Small intestine (tissue), 7 donors: ENCODE measurements at regions not wholly inside any gene's neighbourhood (a gene's known extent, or its start where the extent isn't known, plus 50 kb on each side); places are given as distances from the start of the nearest gene placed in this dataset.
"Not testable (repeated sequence)": the region's sequence is repeated elsewhere in the genome, so short reads cannot be mapped to it uniquely, and the experiment has no call there.

Experiments used
- DNase-seq, 2 donors: peaks; one replicate each; pipeline versions ENCODE4 v3.0.0 to v3.0.0-alpha.2; 2013
- FAIRE-seq: peaks from 2 replicates; lab custom pipeline; 2012; peaks lifted over from hg19 to GRCh38; lab: Jason Lieb, UNC
- H3K27ac ChIP-seq, 3 donors: one replicate each; pipeline ENCODE4 v1.5.1; 2013; ENCODE audit warnings: low read length in 2 of 3, mild to moderate bottlenecking in 2 of 3, control low read depth in 1 of 3, inconsistent platforms in 1 of 3, low read depth in 1 of 3, moderate library complexity in 1 of 3
- H3K27me3 ChIP-seq, 3 donors: one replicate each; pipeline ENCODE4 v1.6.1; 2013; ENCODE audit warnings: low read length in 3 of 3, inconsistent platforms in 1 of 3; ENCODE audit not compliant: control insufficient read depth in 3 of 3, insufficient read depth in 3 of 3
- H3K36me3 ChIP-seq, 3 donors: one replicate each; pipeline ENCODE4 v1.6.1; 2013; ENCODE audit warnings: low read length in 3 of 3, inconsistent platforms in 1 of 3, low read depth in 1 of 3, mild to moderate bottlenecking in 1 of 3, moderate library complexity in 1 of 3; ENCODE audit not compliant: control insufficient read depth in 3 of 3, insufficient read depth in 2 of 3
- H3K4me1 ChIP-seq, 3 donors: one replicate each; pipeline ENCODE4 v1.6.1; 2013; ENCODE audit warnings: low read length in 2 of 3, inconsistent platforms in 1 of 3, low read depth in 1 of 3, mild to moderate bottlenecking in 1 of 3, moderate library complexity in 1 of 3; ENCODE audit not compliant: control insufficient read depth in 3 of 3, insufficient read depth in 2 of 3
- H3K4me3 ChIP-seq, 3 donors: one replicate each; pipeline ENCODE4 v1.5.1; 2013; ENCODE audit warnings: low read length in 3 of 3, control low read depth in 1 of 3, inconsistent platforms in 1 of 3, low read depth in 1 of 3, mild to moderate bottlenecking in 1 of 3, moderate library complexity in 1 of 3
- H3K9me3 ChIP-seq, 2 donors: one replicate each; pipeline ENCODE4 v1.6.1; 2013; ENCODE audit warnings: low read depth in 1 of 2, low read length in 1 of 2; ENCODE audit not compliant: control insufficient read depth in 2 of 2, insufficient read depth in 1 of 2
- WGBS, 3 donors: extraction: QIAGEN DNeasy Blood & Tissue Kit; methylation state at CpG; one replicate each; pipeline ENCODE4 v1.1.7; 2013; 5-methylcytosine and 5-hydroxymethylcytosine counted together
- donor health status: healthy with polysubstance abuse.
- donor health status: control.
- donor health status: control.
- donor health status: Bipolar disorder and iron deficiency.
- donor health status: healthy.

DNA sequence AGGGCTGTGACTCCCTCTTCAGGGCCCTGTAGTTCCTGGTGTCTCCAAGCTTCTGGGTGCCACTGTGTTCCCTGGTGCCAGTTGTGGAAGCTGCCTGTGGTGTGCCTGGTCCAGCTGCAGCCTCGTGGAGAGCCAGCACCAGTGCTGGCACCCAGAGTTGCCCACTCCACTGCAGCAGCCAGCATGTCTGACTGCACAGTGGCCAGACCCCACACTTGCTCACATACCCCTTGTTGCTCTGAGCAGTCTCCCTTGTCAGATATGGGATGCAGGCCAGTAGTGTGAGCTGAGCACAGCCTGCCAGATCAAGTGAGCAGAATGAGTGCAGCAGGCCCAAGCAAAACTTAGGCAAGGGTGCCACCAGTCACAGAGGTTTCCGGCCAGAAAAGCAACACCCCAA lies 108.6 kb downstream of the ZMAT1 start:
- Histone ChIP-seq H3K27me3 (no peaks in the 10 kb centered on the region), H3K4me1 (no peaks in the 10 kb centered on the region), H3K36me3 (no peaks in the 10 kb centered on the region), H3K27ac (no peak overlapping the region), H3K4me3 (no peak overlapping the region), H3K9me3 (no peaks in the 10 kb centered on the region)
- no peak for FAIRE-seq
- no peak for DNase-seq
- WGBS, 3 donors, result 43 to 82% (median 66%) methylated on average over 1 to 2 of the region's 2 CpGs

- 96 to 100% (median 96%) methylated on average over 1 of the region's 1 CpG for WGBS, 3 donors
- H3K4me1 ChIP-seq, H3K27ac ChIP-seq, H3K27me3 ChIP-seq, FAIRE-seq, H3K9me3 ChIP-seq, H3K4me3 ChIP-seq, DNase-seq, H3K36me3 ChIP-seq: not testable (repeated sequence)
Observed at GRCh38 chrX:101817739-101818138, 114.1 kb downstream of the ZMAT1 start.

DNA sequence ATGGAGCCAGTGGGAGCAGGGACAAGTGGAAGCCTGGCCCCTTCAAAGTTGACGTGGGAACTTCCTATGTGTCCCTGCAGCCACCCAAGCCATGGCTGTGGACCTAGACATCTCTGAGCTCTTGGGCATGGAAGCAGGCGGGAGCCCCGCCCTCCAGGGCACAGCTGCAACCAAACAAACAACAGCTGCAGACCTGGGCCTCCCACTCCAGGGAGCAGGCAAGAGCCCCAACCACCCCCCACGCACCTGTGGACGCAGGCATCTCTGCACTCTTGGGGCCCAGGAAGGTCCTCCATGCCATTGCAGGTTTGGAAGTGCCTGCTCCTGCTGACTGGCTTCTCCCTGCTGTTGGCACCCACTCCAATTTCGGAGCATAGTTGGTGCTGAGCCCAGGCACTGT lies 118.6 kb downstream of the ZMAT1 start:
- Histone ChIP-seq H3K4me1 (no peaks in the 10 kb centered on the region), H3K36me3 (no peaks in the 10 kb centered on the region), H3K27me3 (no peaks in the 10 kb centered on the region), H3K9me3 (peaks cover 0 to 4% of the 10 kb centered on the region in 2 donors), H3K27ac (no peak overlapping the region), H3K4me3 (no peak overlapping the region)
- DNase-seq (no peak), FAIRE-seq (no peak)
- WGBS, 3 donors, result 57 to 90% (median 80%) methylated on average over 2 to 6 of the region's 6 CpGs

GRCh38 chrX:101803451-101803850 lies 128.4 kb downstream of the ZMAT1 start:
- H3K4me3 ChIP-seq, result no peak overlapping the region
- peak in 1 of 2 donors; percentile 0 for DNase-seq
- H3K27me3 ChIP-seq, result no peaks in the 10 kb centered on the region
- H3K36me3 ChIP-seq, result no peaks in the 10 kb centered on the region
- 20 to 30% (median 29%) methylated on average over 2 of the region's 2 CpGs for WGBS, 3 donors
- FAIRE-seq, result no peak
- H3K9me3 ChIP-seq, result no peaks in the 10 kb centered on the region
- no peaks in the 10 kb centered on the region for H3K4me1 ChIP-seq
- H3K27ac ChIP-seq, result no peak overlapping the region

GRCh38 chrX:101799387-101799786 lies 132.4 kb downstream of the ZMAT1 start:
- Histone ChIP-seq H3K36me3 (no peaks in the 10 kb centered on the region), H3K27ac (no peak overlapping the region), H3K4me1 (no peaks in the 10 kb centered on the region), H3K27me3 (no peaks in the 10 kb centered on the region), H3K9me3 (no peaks in the 10 kb centered on the region), H3K4me3 (no peak overlapping the region)
- FAIRE-seq (peak; percentile 95), DNase-seq (peak; percentile 83 to 85)
- 3 to 20% (median 5%) methylated on average over 3 of the region's 3 CpGs for WGBS, 3 donors

DNA sequence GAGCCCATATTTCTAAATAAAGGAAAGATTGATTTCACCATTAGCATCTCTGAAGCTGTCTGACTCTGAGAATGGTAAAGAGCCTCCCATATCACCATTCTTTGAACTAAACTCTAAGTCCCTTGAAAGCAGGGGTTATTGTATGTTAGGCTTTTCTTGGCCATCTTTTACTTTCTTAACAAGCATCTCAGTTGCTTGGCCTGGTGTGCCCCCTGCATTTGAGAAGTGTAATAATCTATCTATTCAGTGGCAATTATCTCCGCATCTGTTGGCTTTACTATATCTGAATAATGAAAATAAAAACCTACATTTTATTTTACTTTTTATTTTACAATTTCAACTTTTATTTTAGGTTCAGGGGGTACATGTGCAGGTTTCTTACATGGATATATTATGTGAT lies 128.3 kb upstream of the ARMCX2 start:
- DNase-seq (no peak), FAIRE-seq (no peak)
- Histone ChIP-seq H3K4me3 (no peak overlapping the region), H3K36me3 (no peaks in the 10 kb centered on the region), H3K27me3 (no peaks in the 10 kb centered on the region), H3K4me1 (no peaks in the 10 kb centered on the region), H3K9me3 (no peaks in the 10 kb centered on the region), H3K27ac (no peak overlapping the region)
- WGBS, 3 donors, result 92 to 96% (median 96%) methylated on average over 1 of the region's 1 CpG

GRCh38 chrX:101785142-101785541 lies 125.5 kb upstream of the ARMCX2 start:
- no peak for FAIRE-seq
- H3K27me3 ChIP-seq, result no peaks in the 10 kb centered on the region
- H3K4me1 ChIP-seq, result no peaks in the 10 kb centered on the region
- no peaks in the 10 kb centered on the region for H3K36me3 ChIP-seq
- WGBS, 3 donors, result 20 to 48% (median 21%) methylated on average over 1 of the region's 1 CpG
- no peak for DNase-seq
- H3K9me3 ChIP-seq, result no peaks in the 10 kb centered on the region
- no peak overlapping the region for H3K4me3 ChIP-seq
- no peak overlapping the region for H3K27ac ChIP-seq

DNA sequence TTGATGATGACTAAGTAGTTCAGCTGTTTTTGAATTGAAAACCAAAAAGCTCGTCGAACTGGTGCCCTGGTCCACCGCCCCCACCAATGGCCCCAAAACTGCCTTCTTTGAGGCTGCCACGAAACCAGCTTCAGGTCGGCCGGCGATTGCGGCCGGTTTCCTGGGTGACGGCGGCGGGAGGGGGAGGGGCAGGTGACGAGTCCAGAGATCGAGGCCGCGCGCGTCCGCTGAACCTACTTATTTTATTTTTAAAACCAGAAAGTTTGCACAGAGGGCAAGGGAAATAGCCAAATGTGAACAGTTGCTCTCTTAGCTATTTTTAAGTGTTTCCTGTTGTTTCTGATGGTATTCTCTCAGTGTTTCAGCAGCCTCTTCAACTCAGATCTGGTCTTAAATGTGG lies 120.8 kb upstream of the ARMCX2 start:
- not testable (repeated sequence) for FAIRE-seq, H3K4me1 ChIP-seq, H3K9me3 ChIP-seq, H3K27ac ChIP-seq, H3K36me3 ChIP-seq, H3K27me3 ChIP-seq, H3K4me3 ChIP-seq, DNase-seq
- 87 to 90% (median 88%) methylated on average over 12 to 19 of the region's 19 CpGs for WGBS, 3 donors

GRCh38 chrX:101774340-101774739 lies 114.7 kb upstream of the ARMCX2 start:
- WGBS, 3 donors, result 86 to 100% (median 90%) methylated on average over 1 of the region's 1 CpG
- H3K4me1 ChIP-seq, result no peaks in the 10 kb centered on the region
- H3K36me3 ChIP-seq, result no peaks in the 10 kb centered on the region
- no peaks in the 10 kb centered on the region for H3K27me3 ChIP-seq
- no peaks in the 10 kb centered on the region for H3K9me3 ChIP-seq
- H3K4me3 ChIP-seq, result no peak overlapping the region
- no peak for FAIRE-seq
- no peak overlapping the region for H3K27ac ChIP-seq
- DNase-seq, result no peak
